NCI-H524 (cell line): ENCODE measurements at regions not wholly inside any gene's neighbourhood (a gene's known extent, or its start where the extent isn't known, plus 50 kb on each side); places are given as distances from the start of the nearest gene placed in this dataset.
"Not testable (repeated sequence)": the region's sequence is repeated elsewhere in the genome, so short reads cannot be mapped to it uniquely, and the experiment has no call there.

Experiments
- DNase-seq, 2 experiments: peaks; one replicate each; lab custom pipeline; 2025; lab: John Stamatoyannopoulos, UW

DNA sequence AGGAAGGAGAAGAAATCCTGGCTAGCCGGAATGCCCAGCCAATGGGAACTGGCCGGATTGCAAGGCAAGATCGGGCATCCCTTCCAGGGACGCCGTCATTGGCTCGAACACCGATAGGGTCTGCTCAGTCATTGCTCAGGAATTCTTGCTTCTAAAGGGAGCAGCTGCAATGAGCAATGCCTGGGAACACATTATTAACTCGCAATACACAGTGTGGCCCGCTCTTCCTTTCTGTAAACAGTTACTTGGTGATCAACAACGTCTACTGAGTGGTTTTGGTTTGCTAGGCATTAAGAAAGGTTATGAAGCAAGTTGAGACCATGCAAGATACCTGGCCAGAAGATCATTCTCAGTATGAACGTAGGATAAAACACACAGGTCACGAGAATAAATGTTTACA, 165.4 kb upstream of the CITED2 start:
- no peak for DNase-seq

DNA sequence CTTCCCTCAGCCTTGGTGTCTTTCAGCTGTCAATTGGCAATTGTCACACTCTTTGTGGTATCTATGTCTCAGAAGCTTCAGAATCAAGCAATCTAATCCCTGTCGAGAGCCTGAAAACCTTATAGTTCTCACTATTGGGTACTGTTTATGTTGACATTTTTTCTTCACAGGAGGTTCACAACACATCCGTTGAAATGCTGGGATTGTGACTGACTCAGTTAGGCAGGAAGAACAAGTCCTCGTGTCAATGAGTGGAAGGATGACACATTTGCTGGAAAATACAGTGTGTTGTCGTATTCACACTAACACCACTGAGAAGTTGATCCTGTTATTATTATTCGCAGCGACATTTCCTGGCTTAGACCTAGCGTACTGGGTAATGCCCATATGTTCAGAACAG, 163.9 kb upstream of the CITED2 start:
- no peak for DNase-seq

- no peak for DNase-seq
These were observed 162.5 kb upstream of the CITED2 start for GRCh38 chr6:139536751-139537617.

DNA sequence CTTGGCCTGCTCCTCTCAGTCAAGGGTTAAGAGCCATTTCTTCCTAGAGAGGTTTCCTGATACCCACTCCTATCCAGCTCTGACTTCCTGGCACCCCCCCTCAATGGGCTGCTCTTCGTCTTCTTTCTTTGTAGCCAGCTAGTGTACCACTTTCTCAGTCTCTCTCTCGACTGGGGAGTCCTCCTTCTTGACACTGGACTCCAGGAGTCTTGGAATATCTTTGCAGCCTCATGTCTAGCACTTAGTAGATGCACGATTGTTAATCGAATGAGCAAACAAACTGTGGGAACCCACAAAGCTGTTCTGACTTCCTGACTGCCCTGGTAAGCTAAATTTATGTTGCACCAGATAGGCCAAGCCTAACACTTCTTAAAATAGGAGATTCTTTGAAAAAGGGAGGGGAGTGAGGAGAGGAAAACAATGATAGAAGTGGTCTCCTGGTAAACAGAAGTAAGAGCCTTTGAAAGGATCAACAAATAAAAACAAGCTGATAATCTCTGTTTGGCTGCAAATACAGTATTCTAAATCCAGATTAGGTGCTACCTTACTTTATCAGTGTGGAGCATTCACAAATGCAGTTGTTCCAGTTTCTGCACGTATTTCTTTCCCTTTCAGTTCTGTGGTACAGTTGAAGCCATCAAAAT, 160.1 kb upstream of the CITED2 start:
- DNase-seq, result no peak

- no peak for DNase-seq
These were observed 159.4 kb upstream of the CITED2 start for GRCh38 chr6:139533573-139534471.

GRCh38 chr6:139533171-139533570, 158.7 kb upstream of the CITED2 start:
- no peak for DNase-seq

DNA sequence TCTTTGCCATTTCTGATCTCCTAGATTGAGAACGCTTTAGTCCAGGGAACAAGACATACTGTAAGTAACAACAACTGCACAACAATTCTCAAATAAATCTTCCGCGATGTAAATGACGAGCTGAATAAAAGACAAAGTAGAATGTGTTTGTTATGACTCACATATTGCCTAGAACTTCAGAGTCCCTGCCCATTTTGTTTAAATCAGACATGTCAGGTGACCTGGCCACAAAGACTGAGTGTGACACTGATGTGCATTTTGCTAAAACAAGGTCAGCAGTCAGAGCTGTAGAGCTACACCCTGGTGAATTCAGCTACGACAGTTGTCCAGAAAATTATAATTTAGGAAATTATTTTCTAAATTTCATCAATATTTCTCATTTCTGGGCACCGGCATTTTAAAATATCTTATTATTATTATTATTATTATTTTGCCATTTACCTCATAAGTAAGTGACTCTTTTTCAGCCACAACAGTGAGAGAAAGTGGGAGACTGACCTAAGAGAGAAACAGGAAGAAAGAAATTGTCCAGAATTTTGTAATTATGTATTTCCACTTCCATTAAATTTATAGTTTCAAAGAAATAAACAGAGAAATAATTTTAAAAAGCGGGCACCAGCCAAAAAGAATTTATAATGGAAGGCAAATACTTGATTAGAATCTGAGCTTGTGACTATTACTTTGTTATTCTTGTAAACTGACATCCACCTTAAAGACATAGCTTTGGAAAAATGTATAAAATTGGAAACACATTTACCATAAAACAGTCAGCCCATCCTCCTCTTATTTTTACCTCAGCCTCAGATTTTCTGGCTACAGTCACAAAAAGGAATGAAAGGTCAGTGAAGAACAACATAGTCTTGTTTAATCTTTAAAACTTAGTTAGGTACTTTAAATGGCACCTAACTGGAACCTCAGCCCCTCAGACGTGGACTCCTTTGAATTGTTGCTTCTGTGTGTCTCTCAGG, 157.0 kb upstream of the CITED2 start:
- no peak for DNase-seq

DNA sequence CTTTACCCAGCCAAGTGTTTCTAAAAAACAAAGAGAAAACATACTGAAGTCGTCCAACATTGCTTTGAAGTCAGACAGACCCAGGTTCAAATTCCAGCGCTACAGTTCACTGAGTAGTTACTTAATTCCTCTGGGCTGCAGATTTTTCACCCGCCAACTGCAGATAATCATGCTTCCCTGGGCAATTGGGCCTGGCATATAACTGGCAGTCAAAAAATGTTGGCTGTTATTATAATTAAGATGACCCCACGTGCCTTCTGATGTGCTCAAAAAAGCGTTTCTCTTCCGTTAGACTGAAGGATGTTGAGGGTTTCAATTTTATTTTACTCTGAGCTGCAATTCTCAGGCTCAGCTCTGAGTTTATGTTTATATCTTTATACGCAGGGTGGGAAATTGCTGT, 156.1 kb upstream of the CITED2 start:
- no peak for DNase-seq

- no peak for DNase-seq
These were observed 155.0 kb upstream of the CITED2 start for GRCh38 chr6:139529420-139529819.

- no peak for DNase-seq
These were observed 154.0 kb upstream of the CITED2 start for GRCh38 chr6:139528471-139528870.

DNA sequence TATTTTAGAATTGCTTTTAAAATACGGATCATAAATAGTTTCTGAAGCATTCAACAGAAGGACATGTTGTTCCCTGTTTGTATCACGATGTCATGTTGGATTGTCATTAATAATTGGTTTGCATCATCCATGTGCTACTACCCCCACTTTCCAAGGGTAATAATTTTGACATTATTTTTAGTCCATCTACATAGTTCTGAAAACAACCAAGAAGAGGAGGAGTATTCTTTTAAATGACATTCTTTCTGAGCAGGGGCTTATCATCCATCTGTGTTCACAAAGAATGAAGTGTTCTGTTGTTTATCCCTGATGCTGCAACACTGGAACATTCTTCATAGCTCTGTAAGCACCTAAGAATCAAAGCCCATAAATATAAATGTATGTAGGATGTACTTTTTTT, 151.0 kb upstream of the CITED2 start:
- no peak for DNase-seq

GRCh38 chr6:139523986-139524385, 149.5 kb upstream of the CITED2 start:
- DNase-seq, result no peak

DNA sequence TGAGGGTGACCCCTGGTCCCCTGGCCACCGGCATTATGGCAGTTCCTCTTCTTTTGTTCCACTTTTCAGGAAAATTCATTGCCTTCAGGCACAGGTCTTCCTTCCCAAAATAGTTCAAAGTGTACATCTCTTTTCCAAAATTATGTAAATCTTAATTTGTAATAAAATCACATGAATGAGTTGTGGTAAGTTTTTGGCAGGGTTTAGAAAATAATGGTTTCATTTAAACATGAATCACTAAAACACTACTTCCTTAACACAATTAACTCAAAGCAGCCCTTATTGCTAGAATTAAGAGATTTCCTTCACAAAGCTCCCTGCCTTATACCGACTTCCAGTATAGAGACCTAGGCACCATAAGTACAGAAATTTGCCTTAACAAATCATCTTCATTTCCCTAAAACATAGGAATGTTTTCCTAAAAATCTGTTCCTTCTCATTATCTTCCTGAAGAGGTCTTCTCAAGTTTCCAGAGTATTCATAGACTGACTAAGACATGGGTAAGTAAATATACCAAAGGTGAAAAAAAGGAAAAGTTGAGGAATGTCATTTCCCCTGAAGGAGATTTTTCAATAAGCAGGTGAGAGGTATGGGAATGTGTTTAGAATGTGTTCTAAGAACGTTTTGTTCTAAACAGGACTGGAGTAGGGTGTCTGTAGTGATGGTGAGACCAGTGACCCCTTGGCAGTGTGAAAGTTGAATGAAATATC, 148.2 kb upstream of the CITED2 start:
- DNase-seq, result no peak

DNA sequence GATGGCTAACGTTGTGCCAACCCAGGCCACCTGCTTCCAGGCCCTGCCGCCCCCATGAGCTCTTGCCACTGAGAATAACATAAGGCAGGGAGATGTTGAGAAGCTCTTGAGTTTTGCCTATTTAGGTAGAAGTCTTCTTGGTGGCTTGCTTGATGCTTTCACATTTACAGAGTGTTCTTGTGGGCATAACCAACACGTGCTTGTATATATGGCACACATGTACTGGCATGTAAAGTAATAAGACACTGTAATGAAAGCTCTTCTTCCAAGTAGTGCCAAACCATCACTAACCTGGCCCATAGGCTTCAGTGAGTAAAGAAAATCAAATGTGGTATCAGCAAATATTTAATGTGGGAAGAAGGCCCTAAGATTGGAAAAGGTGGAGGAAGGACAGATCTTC, 146.9 kb upstream of the CITED2 start:
- no peak for DNase-seq

DNA sequence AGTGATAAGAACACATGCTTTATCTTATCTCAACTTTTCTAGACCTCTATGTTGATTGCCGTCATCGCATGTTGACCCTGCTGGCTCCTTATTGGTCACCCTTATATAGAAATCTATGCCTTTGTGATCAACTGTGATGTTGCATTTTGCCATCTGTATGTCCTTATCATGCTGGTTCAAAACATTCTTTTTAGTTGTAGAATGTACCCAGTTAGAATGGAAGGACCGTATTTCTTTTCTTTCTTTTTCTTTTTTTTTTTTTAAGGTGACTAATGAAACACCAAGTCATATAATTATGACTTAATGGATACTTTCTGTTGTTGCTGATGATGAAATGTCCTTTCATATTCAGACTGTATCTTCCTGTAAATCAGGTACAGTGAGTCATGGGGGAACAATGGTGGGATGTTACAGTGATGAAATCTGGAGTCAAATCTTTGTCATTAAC, 145.9 kb upstream of the CITED2 start:
- DNase-seq, result no peak

DNA sequence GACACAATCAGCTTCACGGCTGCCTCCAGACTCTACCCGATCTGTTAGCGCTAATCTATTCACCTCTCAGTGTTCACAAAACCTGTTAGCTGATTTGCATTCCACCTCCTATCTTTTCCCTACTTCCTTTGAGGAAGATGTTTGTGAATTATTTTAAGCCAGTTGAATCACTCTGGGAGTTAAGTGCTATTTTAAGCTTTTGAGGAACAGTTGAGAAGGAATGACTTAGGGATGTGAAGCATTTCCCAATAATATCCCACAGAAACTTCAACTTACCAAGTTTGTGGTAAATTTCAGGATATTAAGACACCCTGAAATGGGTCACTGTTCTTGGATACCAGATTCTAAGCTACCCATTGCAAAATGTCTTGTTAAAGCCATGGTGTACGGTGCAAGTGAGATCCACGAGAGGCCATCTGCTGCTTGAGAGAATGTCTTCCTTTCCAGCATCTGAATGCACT, 145.2 kb upstream of the CITED2 start:
- no peak for DNase-seq

DNA sequence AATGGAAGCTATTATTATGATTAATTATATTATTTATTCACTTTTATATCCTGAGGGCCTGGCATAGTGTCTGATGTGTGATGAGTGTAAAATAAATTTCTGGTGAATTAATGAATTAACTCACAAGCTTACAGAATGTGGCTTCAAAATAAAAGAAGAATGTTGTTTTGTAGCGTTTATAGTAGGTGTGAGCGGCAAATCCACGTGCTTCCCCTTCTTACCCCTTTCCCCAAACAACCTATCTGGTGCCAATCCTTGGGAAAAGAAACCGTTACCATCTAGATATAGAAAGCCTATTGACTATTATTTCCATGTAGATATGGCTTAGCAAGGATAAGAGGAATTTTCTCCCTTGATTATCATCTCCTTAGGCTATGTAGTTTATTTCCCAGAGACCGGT, 144.6 kb upstream of the CITED2 start:
- no peak for DNase-seq

- peak in 1 of 2 experiments; percentile 37 for DNase-seq
These were observed 144.2 kb upstream of the CITED2 start for GRCh38 chr6:139518556-139519091.

DNA sequence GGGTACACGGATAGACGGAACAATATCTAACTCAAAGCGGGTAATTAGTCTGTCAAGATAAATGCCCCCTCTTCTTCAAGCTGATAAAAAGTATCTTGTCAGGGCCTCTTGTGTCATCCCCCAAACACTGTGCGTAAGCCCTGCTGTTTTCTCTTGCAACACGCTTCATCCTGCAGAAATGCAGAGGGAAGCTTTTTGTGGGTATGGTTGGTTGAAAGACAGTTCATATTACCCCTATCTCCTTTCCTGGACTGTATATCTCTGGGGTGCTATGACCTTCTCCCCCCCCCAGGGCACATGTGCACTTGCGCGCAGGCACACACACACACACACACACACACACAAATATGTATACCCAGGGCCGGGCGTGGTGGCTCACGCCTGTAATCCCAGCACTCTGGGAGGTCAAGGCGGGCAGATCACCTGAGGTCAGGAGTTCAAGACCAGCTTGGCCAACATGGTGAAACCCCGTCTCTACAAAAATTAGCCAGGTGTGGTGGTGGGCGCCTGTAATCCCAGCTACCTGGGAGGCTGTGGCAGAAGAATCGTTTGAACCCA, 143.6 kb upstream of the CITED2 start:
- not testable (repeated sequence) for DNase-seq

GRCh38 chr6:139515511-139515910, 141.1 kb upstream of the CITED2 start:
- DNase-seq, result no peak
